ENCODE measurements at regions not wholly inside any gene's neighbourhood (a gene's known extent, or its start where the extent isn't known, plus 50 kb on each side); places are given as distances from the start of the nearest gene placed in this dataset.

- 52 to 76% methylated on average over 1 of the region's 1 CpG for WGBS, 2 donors
Measured at GRCh38 chr6:17001188-17001587, 100.7 kb upstream of the STMND1 start.

DNA sequence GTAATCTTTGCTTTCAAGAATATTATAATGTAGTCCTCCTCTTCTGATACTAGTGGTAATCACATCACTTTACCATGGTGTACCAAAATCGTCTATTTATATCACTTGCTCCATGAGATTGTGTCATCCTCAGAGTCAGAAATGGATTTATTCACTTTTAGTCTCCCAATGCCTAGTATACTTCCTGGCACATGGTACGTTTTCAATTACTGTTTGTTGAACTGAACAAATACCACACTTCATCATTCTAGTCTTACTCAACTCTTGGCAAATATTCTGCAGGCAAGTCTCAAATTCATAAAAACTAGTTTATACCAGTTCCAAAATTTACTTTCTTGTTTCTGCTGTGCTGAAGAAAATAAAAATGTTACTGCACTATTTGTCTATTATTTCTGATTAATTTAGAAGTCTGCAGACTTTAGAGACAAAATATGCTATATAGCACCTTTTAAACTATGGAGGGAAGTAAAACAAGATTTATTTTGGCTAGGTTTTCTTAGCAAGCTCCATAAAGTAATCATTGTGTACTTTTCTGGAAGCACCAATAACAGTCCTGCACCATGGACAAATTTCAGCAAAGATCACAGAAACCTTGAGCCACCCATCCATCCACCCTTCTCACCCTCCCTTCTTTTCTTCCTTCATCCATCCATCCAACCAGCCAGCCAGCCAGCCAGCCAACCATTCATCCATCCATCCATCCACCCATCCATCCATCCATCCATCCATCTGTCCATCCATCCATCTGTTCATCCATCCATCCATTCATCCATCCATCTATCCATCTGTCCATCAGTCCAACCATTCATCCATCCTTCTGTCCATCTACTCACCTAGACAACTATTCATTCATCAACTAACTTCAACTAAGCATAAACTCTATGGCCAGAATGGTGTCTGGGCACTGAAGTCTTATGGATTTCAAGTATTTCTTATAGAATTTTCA, 102.1 kb upstream of the STMND1 start:
- TF ChIP-seq CTCF (IDR thresholded peaks at IDR 0.05) (no peak), POLR2A (IDR thresholded peaks at IDR 0.05) (no peak)
- no peak for DNase-seq (ENCODE audit: low spot score in 2 of 2)
- intact Hi-C loops (cut with DNase I; ENCODE audit: low total_unique reads), result no loop called here
- no peak overlapping the region for H3K4me3 ChIP-seq (ENCODE audit: low read depth, poor library complexity, severe bottlenecking)
- 14 to 16% methylated on average over 2 of the region's 2 CpGs for WGBS, 2 donors

More at GRCh38 chr6:17001188-17001587, 100.7 kb upstream of the STMND1 start:
- no peak overlapping the region for H3K4me3 ChIP-seq (ENCODE audit: low read depth, poor library complexity, severe bottlenecking)
- TF ChIP-seq POLR2A (IDR thresholded peaks at IDR 0.05) (no peak), CTCF (IDR thresholded peaks at IDR 0.05) (no peak)
- no peak for DNase-seq (ENCODE audit: low spot score in 2 of 2)
- intact Hi-C loops (cut with DNase I; ENCODE audit: low total_unique reads), result no loop called here

- TF ChIP-seq CTCF (IDR thresholded peaks at IDR 0.05) (no peak), POLR2A (IDR thresholded peaks at IDR 0.05) (no peak)
Measured at GRCh38 chr6:16998461-16998860, 103.4 kb upstream of the STMND1 start.

DNA sequence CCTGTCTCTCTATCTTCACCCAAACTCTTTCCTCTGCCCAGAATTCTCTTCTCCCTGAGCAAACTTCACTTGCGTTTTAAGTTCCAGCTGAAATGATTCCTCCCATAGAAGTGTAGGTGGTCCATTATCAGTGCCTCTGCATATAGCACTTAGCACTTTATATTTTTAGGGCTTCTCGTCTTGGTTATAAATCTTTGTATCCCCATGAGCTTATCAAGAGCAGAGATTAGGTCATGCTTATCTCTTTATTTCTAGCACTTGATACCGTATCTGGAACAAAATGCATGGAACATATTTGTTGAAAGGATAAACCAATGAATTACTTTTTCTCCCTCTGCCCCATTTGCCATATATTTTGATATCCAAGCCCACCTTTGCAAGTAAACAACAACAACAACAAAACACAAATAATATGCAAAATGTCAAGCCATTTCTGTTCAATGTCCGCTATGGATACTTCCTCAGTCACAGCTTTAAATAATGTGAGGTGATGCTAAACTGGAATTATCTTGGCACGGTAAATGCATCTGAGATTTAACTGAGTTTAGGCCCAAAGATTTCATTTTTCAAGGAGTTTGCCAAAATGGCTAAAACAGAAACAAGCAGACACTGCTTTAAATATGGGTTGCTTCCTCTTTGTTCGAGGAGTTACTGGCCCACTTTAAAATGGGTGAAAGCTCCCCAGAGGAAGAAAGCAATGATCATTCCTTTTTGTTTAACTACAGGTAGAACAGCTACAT, 106.2 kb upstream of the STMND1 start:
- 87 to 92% methylated on average over 6 of the region's 6 CpGs for WGBS, 2 donors

More at GRCh38 chr6:16998461-16998860, 103.4 kb upstream of the STMND1 start:
- WGBS, 2 donors, result 65 to 69% methylated on average over 5 of the region's 5 CpGs
- DNase-seq (ENCODE audit: low spot score in 2 of 2), result no peak
- intact Hi-C loops (cut with DNase I; ENCODE audit: low total_unique reads), result no loop called here
- no peak overlapping the region for H3K4me3 ChIP-seq (ENCODE audit: low read depth, poor library complexity, severe bottlenecking)

DNA sequence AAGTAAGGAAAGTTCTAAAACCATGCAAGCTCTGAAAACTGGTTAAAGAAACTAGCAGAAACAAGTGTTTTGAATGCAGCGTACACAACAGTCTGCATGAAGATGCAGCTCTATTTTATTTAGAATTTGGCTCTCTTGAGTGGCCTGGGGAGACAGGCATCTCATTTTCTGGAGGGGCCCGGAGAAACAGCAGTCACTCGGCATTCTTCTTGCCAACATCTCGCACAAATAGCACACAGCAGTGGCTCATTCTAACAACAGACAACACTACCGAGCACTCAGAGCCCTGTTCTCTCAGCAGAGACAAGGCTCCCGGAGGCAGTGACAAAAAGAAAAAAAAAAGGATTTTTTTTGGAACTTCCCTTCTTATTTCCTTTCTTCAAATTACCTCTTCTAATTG, 108.5 kb upstream of the STMND1 start:
- 77 to 78% methylated on average over 6 of the region's 6 CpGs for WGBS, 2 donors
- intact Hi-C loops (cut with DNase I; ENCODE audit: low total_unique reads), result no loop called here
- TF ChIP-seq POLR2A (IDR thresholded peaks at IDR 0.05) (no peak), CTCF (IDR thresholded peaks at IDR 0.05) (no peak)
- H3K4me3 ChIP-seq (ENCODE audit: low read depth, poor library complexity, severe bottlenecking), result no peak overlapping the region
- DNase-seq (ENCODE audit: low spot score in 2 of 2), result no peak

More for the DNA sequence above, 106.2 kb upstream of the STMND1 start:
- H3K4me3 ChIP-seq (ENCODE audit: low read depth, poor library complexity, severe bottlenecking), result no peak overlapping the region
- TF ChIP-seq POLR2A (IDR thresholded peaks at IDR 0.05) (no peak), CTCF (IDR thresholded peaks at IDR 0.05) (no peak)
- intact Hi-C loops (cut with DNase I; ENCODE audit: low total_unique reads), result no loop called here
- no peak for DNase-seq (ENCODE audit: low spot score in 2 of 2)
